ENCODE measurements at regions not wholly inside any gene's neighbourhood (a gene's known extent, or its start where the extent isn't known, plus 50 kb on each side); places are given as distances from the start of the nearest gene placed in this dataset.

GRCh38 chr5:107088907-107089306 is 581.8 kb downstream of the EFNA5 start:
- intact Hi-C loops (cut with micrococcal nuclease): no loop called here

GRCh38 chr5:107085572-107085971 is 585.2 kb downstream of the EFNA5 start:
- intact Hi-C loops (cut with micrococcal nuclease): no loop called here

GRCh38 chr5:107074996-107075395 is 595.7 kb downstream of the EFNA5 start:
- intact Hi-C loops (cut with micrococcal nuclease): no loop called here

GRCh38 chr5:107072967-107073366 is 597.8 kb downstream of the EFNA5 start:
- intact Hi-C loops (cut with micrococcal nuclease): no loop called here

GRCh38 chr5:107072440-107072839 is 598.3 kb downstream of the EFNA5 start:
- intact Hi-C loops (cut with micrococcal nuclease): no loop called here

- intact Hi-C loops (cut with micrococcal nuclease): no loop called here
These were observed 602.0 kb downstream of the EFNA5 start for GRCh38 chr5:107068782-107069181.

- intact Hi-C loops (cut with micrococcal nuclease): no loop called here
These were observed 603.3 kb downstream of the EFNA5 start for GRCh38 chr5:107067395-107067794.

GRCh38 chr5:107063511-107063910 is 607.2 kb downstream of the EFNA5 start:
- intact Hi-C loops (cut with micrococcal nuclease): no loop called here

GRCh38 chr5:107058803-107059202 is 611.9 kb downstream of the EFNA5 start:
- intact Hi-C loops (cut with micrococcal nuclease): no loop called here

- intact Hi-C loops (cut with micrococcal nuclease): no loop called here
These were observed 612.5 kb downstream of the EFNA5 start for GRCh38 chr5:107058235-107058634.

- intact Hi-C loops (cut with micrococcal nuclease): no loop called here
These were observed 614.5 kb downstream of the EFNA5 start for GRCh38 chr5:107056278-107056677.

- intact Hi-C loops (cut with micrococcal nuclease): no loop called here
These were observed 623.7 kb downstream of the EFNA5 start for GRCh38 chr5:107047048-107047447.

GRCh38 chr5:107043665-107044064 is 627.1 kb downstream of the EFNA5 start:
- intact Hi-C loops (cut with micrococcal nuclease): no loop called here

- intact Hi-C loops (cut with micrococcal nuclease): no loop called here
These were observed 629.8 kb downstream of the EFNA5 start for GRCh38 chr5:107040907-107041306.

- intact Hi-C loops (cut with micrococcal nuclease): no loop called here
These were observed 638.1 kb downstream of the EFNA5 start for GRCh38 chr5:107032629-107033028.

GRCh38 chr5:107028938-107029337 is 641.8 kb downstream of the EFNA5 start:
- intact Hi-C loops (cut with micrococcal nuclease): no loop called here

- intact Hi-C loops (cut with micrococcal nuclease): no loop called here
These were observed 644.8 kb downstream of the EFNA5 start for GRCh38 chr5:107025712-107026497.

GRCh38 chr5:107023732-107024131 is 647.0 kb downstream of the EFNA5 start:
- intact Hi-C loops (cut with micrococcal nuclease): no loop called here

- intact Hi-C loops (cut with micrococcal nuclease): no loop called here
These were observed 649.2 kb downstream of the EFNA5 start for GRCh38 chr5:107021575-107021974.

- intact Hi-C loops (cut with micrococcal nuclease): no loop called here
These were observed 650.1 kb downstream of the EFNA5 start for GRCh38 chr5:107020626-107021025.

- intact Hi-C loops (cut with micrococcal nuclease): no loop called here
These were observed 653.1 kb downstream of the EFNA5 start for GRCh38 chr5:107017616-107018015.

GRCh38 chr5:107012371-107012770 is 658.4 kb downstream of the EFNA5 start:
- intact Hi-C loops (cut with micrococcal nuclease): no loop called here

- intact Hi-C loops (cut with micrococcal nuclease): no loop called here
These were observed 659.1 kb downstream of the EFNA5 start for GRCh38 chr5:107011605-107012004.
